Ectodermal cell (in vitro differentiated cells): ENCODE measurements at regions not wholly inside any gene's neighbourhood (a gene's known extent, or its start where the extent isn't known, plus 50 kb on each side); places are given as distances from the start of the nearest gene placed in this dataset.

ENCODE experiments used
- H3K27ac ChIP-seq: 2 replicates; pipeline ENCODE4 v1.7.0; 2013; ENCODE audit warnings: mild to moderate bottlenecking, low read depth, low read length; ENCODE audit not compliant: insufficient read depth, poor library complexity, severe bottlenecking
- H3K27me3 ChIP-seq: 2 replicates; pipeline ENCODE4 v1.7.0; 2013; ENCODE audit warnings: mild to moderate bottlenecking, low read length; ENCODE audit not compliant: insufficient read depth, control insufficient read depth, poor library complexity, severe bottlenecking
- H3K36me3 ChIP-seq: one replicate; pipeline ENCODE4 v1.7.0; 2013; ENCODE audit warnings: low read length; ENCODE audit not compliant: control insufficient read depth, insufficient read depth
- H3K4me1 ChIP-seq: one replicate; pipeline ENCODE4 v1.7.0; 2013; ENCODE audit warnings: low read length; ENCODE audit not compliant: control insufficient read depth, insufficient read depth
- H3K4me3 ChIP-seq: 2 replicates; pipeline ENCODE4 v1.7.0; 2013; ENCODE audit warnings: low read depth, low read length, control low read depth; ENCODE audit not compliant: insufficient read depth
- H3K9me3 ChIP-seq: 2 replicates; pipeline ENCODE4 v1.7.0; 2013; ENCODE audit warnings: mild to moderate bottlenecking, low read length, moderate library complexity; ENCODE audit not compliant: control insufficient read depth
- WGBS, 2 experiments: methylation state at CpG; one replicate each; pipeline ENCODE4 v1.1.7; 2013; ENCODE audit warnings: missing lambda C conversion rate in 2 of 2; 5-methylcytosine and 5-hydroxymethylcytosine counted together

- WGBS, 2 experiments = 97 to 100% methylated on average over 1 of the region's 2 CpGs
- Histone ChIP-seq H3K27me3 (no peaks in the 10 kb centered on the region), H3K27ac (no peak overlapping the region), H3K9me3 (no peaks in the 10 kb centered on the region), H3K36me3 (no peaks in the 10 kb centered on the region), H3K4me3 (no peak overlapping the region), H3K4me1 (no peaks in the 10 kb centered on the region)
Measured at GRCh38 chr12:118855858-118856257, 125.5 kb upstream of the SRRM4 start.

- H3K9me3 ChIP-seq = no peaks in the 10 kb centered on the region
- H3K27ac ChIP-seq = no peak overlapping the region
- 40 to 44% methylated on average over 3 of the region's 3 CpGs for WGBS, 2 experiments
- no peaks in the 10 kb centered on the region for H3K27me3 ChIP-seq
- no peak overlapping the region for H3K4me3 ChIP-seq
- H3K36me3 ChIP-seq = no peaks in the 10 kb centered on the region
- no peaks in the 10 kb centered on the region for H3K4me1 ChIP-seq
Measured at GRCh38 chr12:118866346-118866745, 115.0 kb upstream of the SRRM4 start.

DNA sequence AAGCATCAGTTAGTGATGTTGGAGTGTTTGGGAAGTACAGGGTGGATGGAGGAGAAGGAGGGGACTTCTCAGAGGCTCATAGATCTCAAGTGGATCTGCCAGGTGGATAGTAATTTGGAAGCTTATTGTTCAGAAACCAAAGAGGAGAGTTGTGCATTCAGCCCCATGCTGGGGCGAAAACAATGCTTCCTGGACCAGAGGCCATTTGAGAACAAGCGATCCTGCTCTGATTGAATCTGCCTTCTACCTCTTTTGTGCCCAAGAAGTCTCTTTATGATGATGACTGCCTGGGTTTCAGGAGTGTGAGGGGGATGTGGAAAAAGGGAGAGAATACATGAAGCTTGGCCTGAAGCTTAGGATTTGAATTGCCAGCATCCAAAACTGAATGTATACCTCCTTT is 110.8 kb upstream of the SRRM4 start:
- no peak overlapping the region for H3K27ac ChIP-seq
- no peaks in the 10 kb centered on the region for H3K4me1 ChIP-seq
- no peaks in the 10 kb centered on the region for H3K36me3 ChIP-seq
- H3K4me3 ChIP-seq = no peak overlapping the region
- no peaks in the 10 kb centered on the region for H3K9me3 ChIP-seq
- WGBS, 2 experiments = 62 to 66% methylated on average over 2 of the region's 2 CpGs
- no peaks in the 10 kb centered on the region for H3K27me3 ChIP-seq

GRCh38 chr12:118874698-118875548 is 106.4 kb upstream of the SRRM4 start:
- no peaks in the 10 kb centered on the region for H3K36me3 ChIP-seq
- no peaks in the 10 kb centered on the region for H3K9me3 ChIP-seq
- H3K27ac ChIP-seq = no peak overlapping the region
- no peaks in the 10 kb centered on the region for H3K27me3 ChIP-seq
- WGBS, 2 experiments = 42 to 51% methylated on average over 6 of the region's 6 CpGs
- no peaks in the 10 kb centered on the region for H3K4me1 ChIP-seq
- H3K4me3 ChIP-seq = no peak overlapping the region

DNA sequence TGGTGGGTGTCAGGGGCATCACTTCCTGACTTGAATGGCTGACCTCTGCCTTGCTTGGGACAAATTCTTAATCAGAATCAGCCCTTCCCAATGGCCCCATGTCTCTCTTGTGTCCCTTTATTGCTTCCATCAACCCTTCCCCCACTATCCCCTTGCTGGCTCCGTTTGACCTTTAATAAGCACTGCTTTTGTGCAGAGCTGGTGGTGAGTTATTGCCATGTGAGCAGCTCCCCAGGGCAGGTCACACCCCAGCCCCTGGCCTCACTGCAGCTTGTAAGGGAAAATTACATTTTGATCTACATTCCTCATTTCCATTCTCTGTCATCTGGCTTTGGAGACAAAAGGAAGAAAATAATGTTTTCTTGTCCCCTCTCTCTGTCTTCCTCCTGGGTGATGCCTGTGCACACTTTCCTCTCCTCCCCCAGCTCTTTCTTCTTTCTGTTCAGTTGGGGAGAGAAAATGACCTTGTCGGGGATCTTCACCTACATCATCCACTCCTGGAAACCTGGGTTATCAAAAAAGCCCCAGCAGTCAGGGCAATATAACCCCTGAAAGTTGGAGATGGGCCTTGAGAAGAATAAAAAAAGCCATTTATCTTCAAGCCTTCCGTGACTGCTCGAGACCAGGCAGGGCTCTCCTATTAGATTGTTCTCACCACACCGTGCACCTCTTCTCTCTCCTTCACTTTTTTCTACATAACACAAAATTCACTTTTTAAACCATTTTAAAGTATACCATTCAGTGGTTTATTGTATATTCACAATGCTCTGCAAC is 100.4 kb upstream of the SRRM4 start:
- 70 to 71% methylated on average over 5 of the region's 5 CpGs for WGBS, 2 experiments
- H3K4me3 ChIP-seq = no peak overlapping the region
- H3K9me3 ChIP-seq = no peaks in the 10 kb centered on the region
- peaks cover 11% of the 10 kb centered on the region for H3K4me1 ChIP-seq
- no peaks in the 10 kb centered on the region for H3K36me3 ChIP-seq
- no peaks in the 10 kb centered on the region for H3K27me3 ChIP-seq
- H3K27ac ChIP-seq = no peak overlapping the region

- no peaks in the 10 kb centered on the region for H3K36me3 ChIP-seq
- H3K27ac ChIP-seq = no peak overlapping the region
- no peaks in the 10 kb centered on the region for H3K9me3 ChIP-seq
- H3K4me1 ChIP-seq = peaks cover 11% of the 10 kb centered on the region
- WGBS, 2 experiments = 89 to 100% methylated on average over 1 of the region's 1 CpG
- no peaks in the 10 kb centered on the region for H3K27me3 ChIP-seq
- no peak overlapping the region for H3K4me3 ChIP-seq
Measured at GRCh38 chr12:118884226-118884625, 97.1 kb upstream of the SRRM4 start.

GRCh38 chr12:118900993-118901392 is 80.3 kb upstream of the SRRM4 start:
- peaks cover under 1% of the 10 kb centered on the region for H3K27me3 ChIP-seq
- H3K36me3 ChIP-seq = no peaks in the 10 kb centered on the region
- H3K9me3 ChIP-seq = no peaks in the 10 kb centered on the region
- H3K27ac ChIP-seq = no peak overlapping the region
- no peaks in the 10 kb centered on the region for H3K4me1 ChIP-seq
- WGBS, 2 experiments = 76 to 88% methylated on average over 1 of the region's 1 CpG
- H3K4me3 ChIP-seq = no peak overlapping the region

DNA sequence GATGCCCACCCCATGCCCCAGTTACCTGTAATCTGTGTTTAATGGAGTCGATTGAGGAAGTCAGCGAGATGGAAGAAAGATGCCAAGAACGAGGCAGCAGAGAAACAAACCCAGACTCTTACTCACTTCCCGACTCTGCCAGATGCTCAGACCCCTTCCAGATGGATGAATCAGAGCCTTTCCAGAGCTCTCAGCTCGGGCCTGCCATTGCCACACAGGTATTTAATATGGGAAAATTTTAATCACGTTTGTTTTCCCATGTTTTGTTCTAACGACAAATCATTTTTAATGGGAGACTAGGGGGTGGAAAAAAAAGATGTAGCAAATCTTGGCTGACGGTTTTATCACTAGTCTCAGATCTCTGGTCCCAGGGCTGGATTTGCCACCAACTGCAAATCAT is 72.5 kb upstream of the SRRM4 start:
- Histone ChIP-seq H3K4me1 (no peaks in the 10 kb centered on the region), H3K27me3 (peaks cover 4% of the 10 kb centered on the region), H3K9me3 (no peaks in the 10 kb centered on the region), H3K4me3 (no peak overlapping the region), H3K27ac (no peak overlapping the region), H3K36me3 (no peaks in the 10 kb centered on the region)
- 88 to 89% methylated on average over 8 of the region's 8 CpGs for WGBS, 2 experiments

DNA sequence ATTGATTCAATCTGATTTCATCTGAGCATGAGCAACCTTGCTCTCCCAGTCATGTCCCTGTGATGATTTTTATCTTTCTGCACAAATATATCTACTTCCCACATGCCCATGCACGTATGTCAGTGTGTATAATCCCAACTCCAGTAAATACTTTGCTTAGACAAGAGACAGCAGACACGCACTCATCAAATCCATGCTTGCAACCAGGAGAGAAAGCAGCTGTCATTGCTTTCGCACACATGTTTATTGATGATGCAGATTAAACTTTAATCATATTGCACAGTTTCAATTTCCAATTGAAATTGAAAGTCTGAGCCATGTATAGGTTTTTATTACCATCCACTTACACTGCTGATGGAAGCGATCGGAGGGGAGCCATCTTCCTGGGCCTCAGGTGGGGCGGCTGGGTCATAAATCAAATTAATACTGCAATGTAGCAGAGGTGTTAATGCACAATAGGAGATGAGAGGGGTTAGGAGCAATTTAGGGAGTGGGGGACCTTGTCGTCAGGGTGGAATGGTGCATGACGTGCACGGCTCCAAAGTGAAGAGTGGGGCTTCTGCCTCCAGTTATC is 68.6 kb upstream of the SRRM4 start:
- WGBS, 2 experiments = 89 to 93% methylated on average over 9 of the region's 9 CpGs
- Histone ChIP-seq H3K4me1 (no peaks in the 10 kb centered on the region), H3K27ac (no peak overlapping the region), H3K4me3 (no peak overlapping the region), H3K36me3 (no peaks in the 10 kb centered on the region), H3K9me3 (no peaks in the 10 kb centered on the region), H3K27me3 (no peaks in the 10 kb centered on the region)

- no peak overlapping the region for H3K4me3 ChIP-seq
- H3K27ac ChIP-seq = no peak overlapping the region
- 83 to 89% methylated on average over 2 of the region's 2 CpGs for WGBS, 2 experiments
- peaks cover 8% of the 10 kb centered on the region for H3K27me3 ChIP-seq
- no peaks in the 10 kb centered on the region for H3K9me3 ChIP-seq
- no peaks in the 10 kb centered on the region for H3K36me3 ChIP-seq
- no peaks in the 10 kb centered on the region for H3K4me1 ChIP-seq
Measured at GRCh38 chr12:118921761-118922160, 59.6 kb upstream of the SRRM4 start.
